Endothelial cell of umbilical vein (primary cell): ENCODE measurements at regions not wholly inside any gene's neighbourhood (a gene's known extent, or its start where the extent isn't known, plus 50 kb on each side); places are given as distances from the start of the nearest gene placed in this dataset.

ENCODE experiments used
- BruUV-seq: library from RNA; stranded (reverse); fragments of 400-500 nt; replicated peaks from 2 replicates; lab custom pipeline; 2021; lab: Mats Ljungman, UMichigan
- CTCF ChIA-PET: fragments of 300-600, 350-600 bp; sonication (Branson Sonifier 250); formaldehyde crosslinking; loops from one replicate; lab custom pipeline; 2021; ENCODE audit warnings: antibody characterized with exemption, inconsistent platforms; lab: Charles Lee
- POLR2A ChIA-PET: fragments of 300-600, 350-600 bp; sonication (Branson Sonifier 250); formaldehyde crosslinking; loops from one replicate; lab custom pipeline; 2021; ENCODE audit warnings: antibody characterized with exemption, inconsistent platforms; lab: Charles Lee
- DNase-seq: peaks from one replicate; pipeline ENCODE4 v3.0.0-alpha.2; 2011; ENCODE audit warnings: low read depth, low spot score
- FAIRE-seq: peaks from 2 replicates; lab custom pipeline; 2011; peaks lifted over from hg19 to GRCh38; lab: Jason Lieb, UNC
- H2AFZ ChIP-seq: 2 replicates; pipeline ENCODE4 v1.6.0; 2012; ENCODE audit warnings: low read depth, low read length, control low read depth, inconsistent platforms
- H3K27ac ChIP-seq: 2 replicates; pipeline ENCODE4 v1.5.1; 2011; ENCODE audit warnings: low read depth, mild to moderate bottlenecking, control low read depth, low read length, moderate library complexity; ENCODE audit not compliant: insufficient read depth
- H3K27me3 ChIP-seq, 2 experiments: 2 replicates each; pipeline versions ENCODE4 v1.6.0 to v1.6.1; 2011; ENCODE audit warnings: low read length in 2 of 2, mixed read lengths in 1 of 2; ENCODE audit not compliant: control insufficient read depth in 2 of 2, insufficient read depth in 2 of 2
- H3K36me3 ChIP-seq, 2 experiments: 2 replicates in 1 of 2; 3 replicates in 1 of 2; pipeline ENCODE4 v1.5.1; 2011; ENCODE audit warnings: low read length in 2 of 2, mild to moderate bottlenecking in 1 of 2, moderate library complexity in 1 of 2; ENCODE audit not compliant: control insufficient read depth in 2 of 2, insufficient read depth in 2 of 2; ENCODE audit errors: extremely low read depth in 1 of 2
- H3K4me1 ChIP-seq: 3 replicates; pipeline ENCODE4 v1.5.1; 2011; ENCODE audit warnings: mild to moderate bottlenecking, low read length; ENCODE audit not compliant: control insufficient read depth, insufficient read depth; ENCODE audit errors: extremely low read depth
- H3K4me2 ChIP-seq: 2 replicates; pipeline ENCODE4 v1.6.1; 2011; ENCODE audit warnings: low read length, control low read depth, mixed read lengths; ENCODE audit not compliant: insufficient read depth
- H3K4me3 ChIP-seq, 3 experiments: fragments of 200-600 bp in 1 of 3; sonication (generic), shearing (Covaris generic) in 1 of 3; replicated peaks in 1 of 3; 2 replicates each; pipeline ENCODE4 v1.5.1; 2011 to 2016; ENCODE audit warnings: control low read depth in 3 of 3, low read length in 3 of 3, mild to moderate bottlenecking in 2 of 3, inconsistent platforms in 1 of 3, low read depth in 1 of 3, moderate library complexity in 1 of 3; ENCODE audit not compliant: insufficient read depth in 1 of 3
- H3K79me2 ChIP-seq: 2 replicates; pipeline ENCODE4 v1.6.0; 2012; ENCODE audit warnings: low read length, inconsistent platforms; ENCODE audit not compliant: control insufficient read depth, insufficient read depth
- H3K9ac ChIP-seq: replicated peaks from 2 replicates; pipeline ENCODE3; 2011; ENCODE audit warnings: low read length, control low read depth; ENCODE audit not compliant: insufficient read depth; ENCODE audit errors: extremely low read depth
- H3K9me1 ChIP-seq: replicated peaks from 3 replicates; pipeline ENCODE4 v1.6.0; 2011; ENCODE audit warnings: mild to moderate bottlenecking, low read length; ENCODE audit not compliant: control insufficient read depth, insufficient read depth; ENCODE audit errors: extremely low read depth
- H3K9me3 ChIP-seq: replicated peaks from 2 replicates; pipeline ENCODE4 v1.5.1; 2012; ENCODE audit warnings: low read length, inconsistent platforms; ENCODE audit not compliant: control insufficient read depth, insufficient read depth
- H4K20me1 ChIP-seq: replicated peaks from 2 replicates; pipeline ENCODE3; 2011; ENCODE audit warnings: mild to moderate bottlenecking, low read length; ENCODE audit not compliant: control insufficient read depth, insufficient read depth; ENCODE audit errors: extremely low read depth
- CTCF ChIP-seq, 2 donors: IDR thresholded peaks; 1 replicate in 1 of 2; 2 replicates in 1 of 2; pipeline ENCODE4 v1.5.1; 2011; ENCODE audit warnings: low read length in 2 of 2, mild to moderate bottlenecking in 2 of 2, moderate library complexity in 2 of 2, control low read depth in 1 of 2, inconsistent platforms in 1 of 2, low read depth in 1 of 2; ENCODE audit not compliant: insufficient read depth in 1 of 2; ENCODE audit errors: extremely low read depth in 1 of 2
- EZH2 ChIP-seq: IDR thresholded peaks from 2 replicates; pipeline ENCODE4 v1.6.1; 2012; ENCODE audit warnings: borderline replicate concordance, low read depth, mild to moderate bottlenecking, moderate library complexity, low read length, inconsistent platforms; ENCODE audit not compliant: severe bottlenecking
- FOS ChIP-seq: IDR thresholded peaks from 2 replicates; pipeline ENCODE4 v1.6.1; 2011; ENCODE audit warnings: mild to moderate bottlenecking, low read length, moderate library complexity, borderline replicate concordance; ENCODE audit not compliant: insufficient read depth
- GATA2 ChIP-seq: IDR thresholded peaks from 2 replicates; pipeline ENCODE4 v1.7.0; 2011; ENCODE audit warnings: low read depth, mild to moderate bottlenecking, moderate library complexity, mixed read lengths, low read length; ENCODE audit not compliant: insufficient read length, insufficient read depth
- JUN ChIP-seq: IDR thresholded peaks from 2 replicates; pipeline ENCODE4 v1.6.1; 2011; ENCODE audit warnings: borderline replicate concordance, low read depth; ENCODE audit not compliant: insufficient read length, insufficient read depth
- MAX ChIP-seq: IDR thresholded peaks from 2 replicates; pipeline ENCODE4 v1.6.1; 2011; ENCODE audit not compliant: insufficient read depth, insufficient read length
- MYC ChIP-seq: IDR thresholded peaks from one replicate; pipeline ENCODE4 v1.6.1; 2011; ENCODE audit warnings: mild to moderate bottlenecking, low read depth, low read length
- POLR2A ChIP-seq: IDR thresholded peaks from 2 replicates; pipeline ENCODE4 v1.6.1; 2012; ENCODE audit warnings: low read depth, mild to moderate bottlenecking, control low read depth, low read length
- POLR2AphosphoS5 ChIP-seq: IDR thresholded peaks from 2 replicates; pipeline ENCODE4 v1.6.1; 2012; ENCODE audit warnings: low read depth, mild to moderate bottlenecking, control low read depth, low read length, moderate library complexity; ENCODE audit not compliant: insufficient read depth
- dilution Hi-C: fragments of 300-500 bp; cut with MboI; formaldehyde crosslinking; loops from one replicate; pipeline ENCODE4 v1.15.0; 2019; ENCODE audit warnings: low sequenced_read_pairs; ENCODE audit not compliant: extremely low pct_ligation_motif_present
- intact Hi-C: fragments of 100-400 bp; cut with micrococcal nuclease; formaldehyde crosslinking; loops from one replicate; pipeline ENCODE4 v1.10.0; 2022

GRCh38 chr15:93505506-93505905, 416.5 kb upstream of the RGMA start:
- Histone ChIP-seq H4K20me1 (no peaks in the 10 kb centered on the region), H3K4me2 (no peak overlapping the region), H3K9me1 (no peaks in the 10 kb centered on the region), H3K36me3 (no peaks in the 10 kb centered on the region), H3K79me2 (no peaks in the 10 kb centered on the region), H3K4me1 (no peaks in the 10 kb centered on the region), H3K4me3 (no peak overlapping the region), H3K27ac (no peak overlapping the region), H3K27me3 (no peaks in the 10 kb centered on the region), H2AFZ (no peak overlapping the region), H3K9ac (no peak overlapping the region), H3K9me3 (peaks cover 11% of the 10 kb centered on the region)
- ChIA-PET CTCF (no interaction called here), POLR2A (no interaction called here)
- intact Hi-C loops = no loop called here
- no peak for TF ChIP-seq POLR2A
- no peak for TF ChIP-seq FOS
- TF ChIP-seq POLR2AphosphoS5 = no peak
- no peak for TF ChIP-seq MAX
- no peak for TF ChIP-seq CTCF (IDR thresholded peaks at IDR 0.05; ENCODE audit: extremely low read depth in 1 of 2, insufficient read depth in 1 of 2, low read depth in 1 of 2, low read length in 2 of 2)
- no peak for TF ChIP-seq MYC
- no peak for TF ChIP-seq EZH2
- no peak for TF ChIP-seq JUN
- no peak for TF ChIP-seq GATA2
- dilution Hi-C loops = no loop called here
- DNase-seq (no peak), FAIRE-seq (no peak)
- BruUV-seq = no TSS peak
